ENCODE measurements at regions not wholly inside any gene's neighbourhood (a gene's known extent, or its start where the extent isn't known, plus 50 kb on each side); places are given as distances from the start of the nearest gene placed in this dataset.
"Not testable (repeated sequence)": the region's sequence is repeated elsewhere in the genome, so short reads cannot be mapped to it uniquely, and the experiment has no call there.

- no peaks in the 10 kb centered on the region for H3K27me3 ChIP-seq
Measured at GRCh38 chr10:4241724-4242345, 456.8 kb upstream of the KLF6 start.

GRCh38 chr10:4240608-4241197 lies 455.7 kb upstream of the KLF6 start:
- no peak for TF ChIP-seq CTCF (IDR thresholded peaks at IDR 0.05; ENCODE audit: low read depth, low read length)
- Histone ChIP-seq H3K27me3 (no peaks in the 10 kb centered on the region), H3K9me3 (no peaks in the 10 kb centered on the region), H3K4me3 (ENCODE audit: low read depth, low read length) (no peak overlapping the region), H3K36me3 (no peaks in the 10 kb centered on the region), H3K4me1 (no peaks in the 10 kb centered on the region; the same call in 1 of the 2 replicates)
- DNase-seq: no peak

More at GRCh38 chr10:4241724-4242345, 456.8 kb upstream of the KLF6 start:
- Histone ChIP-seq H3K36me3 (no peaks in the 10 kb centered on the region), H3K4me3 (ENCODE audit: low read depth, low read length) (no peak overlapping the region), H3K4me1 (no peaks in the 10 kb centered on the region; the same call in 1 of the 2 replicates), H3K9me3 (no peaks in the 10 kb centered on the region)
- TF ChIP-seq CTCF (IDR thresholded peaks at IDR 0.05; ENCODE audit: low read depth, low read length): no peak
- DNase-seq: no peak

- no peak for DNase-seq
- no peaks in the 10 kb centered on the region for H3K27me3 ChIP-seq
- no peaks in the 10 kb centered on the region for H3K9me3 ChIP-seq
- H3K4me1 ChIP-seq: no peaks in the 10 kb centered on the region; the same call in 1 of the 2 replicates
- no peaks in the 10 kb centered on the region for H3K36me3 ChIP-seq
- no peak overlapping the region for H3K4me3 ChIP-seq (ENCODE audit: low read depth, low read length)
- TF ChIP-seq CTCF (IDR thresholded peaks at IDR 0.05; ENCODE audit: low read depth, low read length): no peak
Measured at GRCh38 chr10:4239186-4239585, 454.2 kb upstream of the KLF6 start.

- DNase-seq, H3K36me3 ChIP-seq: not testable (repeated sequence)
Measured at GRCh38 chr10:4236905-4237304, 451.9 kb upstream of the KLF6 start.

GRCh38 chr10:4234661-4235060 lies 449.7 kb upstream of the KLF6 start:
- Histone ChIP-seq H3K4me1 (no peaks in the 10 kb centered on the region), H3K36me3 (no peaks in the 10 kb centered on the region), H3K4me3 (ENCODE audit: low read depth, low read length) (no peak overlapping the region), H3K27me3 (no peaks in the 10 kb centered on the region), H3K9me3 (no peaks in the 10 kb centered on the region)
- TF ChIP-seq CTCF (IDR thresholded peaks at IDR 0.05; ENCODE audit: low read depth, low read length): no peak
- DNase-seq: no peak

More at GRCh38 chr10:4236905-4237304, 451.9 kb upstream of the KLF6 start:
- not testable (repeated sequence) for H3K4me3 ChIP-seq (ENCODE audit: low read depth, low read length); H3K4me1 ChIP-seq; H3K27me3 ChIP-seq; H3K9me3 ChIP-seq

- Histone ChIP-seq H3K4me1 (no peaks in the 10 kb centered on the region), H3K4me3 (ENCODE audit: low read depth, low read length) (no peak overlapping the region), H3K27me3 (no peaks in the 10 kb centered on the region), H3K36me3 (no peaks in the 10 kb centered on the region), H3K9me3 (no peaks in the 10 kb centered on the region)
- no peak for TF ChIP-seq CTCF (IDR thresholded peaks at IDR 0.05; ENCODE audit: low read depth, low read length)
- DNase-seq: no peak
Measured at GRCh38 chr10:4231439-4231838, 446.4 kb upstream of the KLF6 start.
